ENCODE measurements at regions not wholly inside any gene's neighbourhood (a gene's known extent, or its start where the extent isn't known, plus 50 kb on each side); places are given as distances from the start of the nearest gene placed in this dataset.

DNA sequence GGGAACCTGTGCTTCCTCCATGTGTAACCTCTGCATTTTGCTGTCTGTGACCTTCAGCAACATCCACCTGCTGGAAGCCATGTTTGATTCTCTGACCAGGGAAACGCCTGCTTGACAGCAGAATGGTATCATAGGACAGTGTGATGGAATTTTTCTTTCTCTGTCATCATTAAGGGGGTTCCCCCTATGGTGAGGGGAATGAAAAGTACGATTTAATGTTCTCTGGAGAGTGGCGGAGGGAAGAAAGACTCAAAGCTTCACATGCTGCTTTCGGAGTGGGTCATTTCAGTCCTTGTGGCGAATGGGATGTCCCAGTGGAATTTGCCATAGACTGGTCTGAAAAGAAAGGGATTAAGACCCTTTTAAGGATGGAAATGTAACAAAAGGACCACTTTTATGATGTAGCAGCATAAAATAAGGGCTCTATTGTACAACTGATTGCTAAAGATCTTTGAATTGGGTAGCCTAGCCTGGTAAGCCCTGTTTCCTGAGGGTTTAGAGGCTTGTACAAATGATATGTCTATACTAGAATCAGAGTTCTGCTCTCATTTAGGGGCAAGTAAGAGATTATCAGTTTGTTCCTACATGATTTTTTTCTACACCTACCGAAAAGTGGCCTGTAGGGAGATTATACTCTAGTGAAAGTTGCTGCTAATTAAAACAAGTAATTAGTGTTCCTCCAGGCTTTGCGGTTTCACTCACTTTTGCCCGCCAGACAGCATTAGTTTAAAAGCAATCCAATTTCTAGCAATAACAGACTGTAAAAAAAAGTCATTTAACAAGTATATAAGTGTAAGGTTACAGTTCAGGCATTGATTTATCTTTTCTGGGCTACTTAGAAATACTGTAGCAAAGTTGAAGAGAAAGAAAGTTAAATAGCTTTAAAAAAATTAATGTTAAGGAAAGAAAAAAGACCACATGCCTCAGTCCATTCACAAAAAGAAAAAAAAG, 904.5 kb downstream of the NR2F1-AS1 start:
- TF ChIP-seq, protein P1, sequence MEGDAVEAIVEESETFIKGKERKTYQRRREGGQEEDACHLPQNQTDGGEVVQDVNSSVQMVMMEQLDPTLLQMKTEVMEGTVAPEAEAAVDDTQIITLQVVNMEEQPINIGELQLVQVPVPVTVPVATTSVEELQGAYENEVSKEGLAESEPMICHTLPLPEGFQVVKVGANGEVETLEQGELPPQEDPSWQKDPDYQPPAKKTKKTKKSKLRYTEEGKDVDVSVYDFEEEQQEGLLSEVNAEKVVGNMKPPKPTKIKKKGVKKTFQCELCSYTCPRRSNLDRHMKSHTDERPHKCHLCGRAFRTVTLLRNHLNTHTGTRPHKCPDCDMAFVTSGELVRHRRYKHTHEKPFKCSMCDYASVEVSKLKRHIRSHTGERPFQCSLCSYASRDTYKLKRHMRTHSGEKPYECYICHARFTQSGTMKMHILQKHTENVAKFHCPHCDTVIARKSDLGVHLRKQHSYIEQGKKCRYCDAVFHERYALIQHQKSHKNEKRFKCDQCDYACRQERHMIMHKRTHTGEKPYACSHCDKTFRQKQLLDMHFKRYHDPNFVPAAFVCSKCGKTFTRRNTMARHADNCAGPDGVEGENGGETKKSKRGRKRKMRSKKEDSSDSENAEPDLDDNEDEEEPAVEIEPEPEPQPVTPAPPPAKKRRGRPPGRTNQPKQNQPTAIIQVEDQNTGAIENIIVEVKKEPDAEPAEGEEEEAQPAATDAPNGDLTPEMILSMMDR (conservative IDR thresholded peaks at IDR 0.05; ENCODE audit: low read depth in 2 of 2), result no peak
- TF ChIP-seq POLR2AphosphoS5 (IDR thresholded peaks at IDR 0.05; ENCODE audit: low read depth), result no peak

All from GM23338 (cell line).